GM23338 (cell line): ENCODE measurements at regions not wholly inside any gene's neighbourhood (a gene's known extent, or its start where the extent isn't known, plus 50 kb on each side); places are given as distances from the start of the nearest gene placed in this dataset.

ENCODE experiments used
- ATAC-seq: fragments of 200-7000 bp; cut with Tn5 transposase; 3 replicates; pipeline ENCODE4 v1.9.1; 2020
- DNase-seq: peaks from one replicate; pipeline ENCODE4 v3.0.0-alpha.2; 2015; ENCODE audit warnings: low spot score
- H2AFZ ChIP-seq: fragments of 200-600 bp; sonication (generic); 2 replicates; pipeline ENCODE4 v1.8.0; 2016; ENCODE audit warnings: antibody characterized with exemption, mild to moderate bottlenecking, moderate library complexity
- H3F3A ChIP-seq: fragments of 200-600 bp; sonication (generic); replicated peaks from 2 replicates; pipeline ENCODE4 v1.8.0; 2017; ENCODE audit warnings: antibody characterized with exemption, mixed run types, low read depth
- H3K27ac ChIP-seq: fragments of 200-600 bp; sonication (generic); 2 replicates; pipeline ENCODE4 v1.6.1; 2016; ENCODE audit warnings: low read depth
- H3K27me3 ChIP-seq: fragments of 200-600 bp; sonication (generic); 2 replicates; pipeline ENCODE4 v1.8.0; 2016; ENCODE audit warnings: mild to moderate bottlenecking, mixed run types, moderate library complexity; ENCODE audit not compliant: insufficient read depth
- H3K36me3 ChIP-seq: fragments of 200-600 bp; sonication (generic); 2 replicates; pipeline ENCODE4 v1.8.0; 2016; ENCODE audit warnings: mild to moderate bottlenecking; ENCODE audit not compliant: insufficient read depth
- H3K4me1 ChIP-seq: fragments of 200-600 bp; sonication (generic); 2 replicates; pipeline ENCODE4 v1.8.0; 2016; ENCODE audit warnings: mild to moderate bottlenecking, moderate library complexity; ENCODE audit not compliant: insufficient read depth
- H3K4me2 ChIP-seq: fragments of 200-600 bp; sonication (generic); 2 replicates; pipeline ENCODE4 v1.7.1; 2017; ENCODE audit warnings: mixed run types
- H3K4me3 ChIP-seq: fragments of 200-600 bp; sonication (generic); 2 replicates; pipeline ENCODE4 v1.6.1; 2016; ENCODE audit warnings: mixed run types
- H3K79me2 ChIP-seq: fragments of 200-600 bp; sonication (generic); replicated peaks from 2 replicates; pipeline ENCODE4 v1.8.0; 2017; ENCODE audit warnings: mild to moderate bottlenecking; ENCODE audit not compliant: insufficient read depth
- H3K9me2 ChIP-seq: fragments of 200-600 bp; sonication (generic); 2 replicates; pipeline ENCODE4 v1.8.0; 2017; ENCODE audit not compliant: insufficient read depth
- H4K20me1 ChIP-seq: fragments of 200-600 bp; sonication (generic); replicated peaks from 2 replicates; pipeline ENCODE4 v1.8.0; 2017; ENCODE audit warnings: mild to moderate bottlenecking; ENCODE audit not compliant: insufficient read depth
- H3K27ac Mint-ChIP-seq: 2 replicates; pipeline ENCODE4 v1.8.0; 2020; ENCODE audit warnings: inconsistent platforms, mild to moderate bottlenecking, moderate library complexity, mixed read lengths
- H3K27me3 Mint-ChIP-seq: 3 replicates; pipeline ENCODE4 v1.8.0; 2022; ENCODE audit warnings: low read depth, mild to moderate bottlenecking, moderate library complexity, mixed read lengths, inconsistent platforms; ENCODE audit not compliant: insufficient read depth, poor library complexity
- H3K36me3 Mint-ChIP-seq: 3 replicates; pipeline ENCODE4 v1.8.0; 2021; ENCODE audit warnings: low read depth, mild to moderate bottlenecking, inconsistent platforms, moderate library complexity, mixed read lengths
- H3K4me1 Mint-ChIP-seq: 3 replicates; pipeline ENCODE4 v1.8.0; 2020; ENCODE audit warnings: mild to moderate bottlenecking, inconsistent platforms, mixed read lengths
- H3K4me3 Mint-ChIP-seq: 3 replicates; pipeline ENCODE4 v1.8.0; 2021; ENCODE audit warnings: moderate library complexity, mild to moderate bottlenecking, inconsistent platforms, mixed read lengths
- H3K9me3 Mint-ChIP-seq: 3 replicates; pipeline ENCODE4 v1.8.0; 2020; ENCODE audit warnings: moderate library complexity, mild to moderate bottlenecking, inconsistent platforms, mixed read lengths
- CREB1 ChIP-seq: fragments of 250-450 bp; sonication (Bioruptor Pico); IDR thresholded peaks from 2 replicates; pipeline ENCODE4 v1.5.0; 2020; ENCODE audit warnings: low read depth, mild to moderate bottlenecking, moderate library complexity
- EZH2 ChIP-seq: fragments of 200-600 bp; sonication (generic); IDR thresholded peaks from one replicate; pipeline ENCODE4 v1.8.0; 2017; ENCODE audit warnings: antibody characterized with exemption, mild to moderate bottlenecking, low read depth; ENCODE audit not compliant: unreplicated experiment
- EZH2phosphoT487 ChIP-seq: fragments of 200-600 bp; sonication (generic); IDR thresholded peaks from one replicate; pipeline ENCODE4 v1.8.1; 2018; ENCODE audit warnings: antibody characterized with exemption; ENCODE audit not compliant: unreplicated experiment
- JUNB ChIP-seq: IDR thresholded peaks from one replicate; pipeline ENCODE4 v1.6.1; 2016; ENCODE audit warnings: antibody characterized with exemption; ENCODE audit not compliant: unreplicated experiment
- NANOG ChIP-seq: IDR thresholded peaks from 2 replicates; pipeline ENCODE4 v1.6.1; 2016; ENCODE audit warnings: antibody characterized with exemption, borderline replicate concordance
- POLR2AphosphoS5 ChIP-seq: IDR thresholded peaks from 2 replicates; pipeline ENCODE4 v1.6.1; 2016; ENCODE audit warnings: antibody characterized with exemption, low read depth
- STAT1 ChIP-seq: IDR thresholded peaks from one replicate; pipeline ENCODE4 v1.6.1; 2016; ENCODE audit warnings: antibody characterized with exemption; ENCODE audit not compliant: unreplicated experiment
- ZNF114 ChIP-seq: fragments of 250-450 bp; sonication (Bioruptor Pico); IDR thresholded peaks from 2 replicates; pipeline ENCODE4 v1.5.0; 2020; ENCODE audit warnings: mild to moderate bottlenecking, moderate library complexity
- ZNF331 ChIP-seq: fragments of 250-450 bp; sonication (Bioruptor Pico); IDR thresholded peaks from 2 replicates; pipeline ENCODE4 v1.5.0; 2020; ENCODE audit warnings: low read depth, mild to moderate bottlenecking, moderate library complexity
- TF ChIP-seq, protein P1 (sequence below): IDR thresholded peaks from one replicate; pipeline ENCODE4 v1.6.1; 2018; ENCODE audit warnings: antibody characterized with exemption; ENCODE audit not compliant: unreplicated experiment
- TF ChIP-seq, protein P2 (sequence below): fragments of 250-450 bp; sonication (Bioruptor Pico); IDR thresholded peaks from 2 replicates; pipeline ENCODE4 v1.5.0; 2020; ENCODE audit warnings: mild to moderate bottlenecking, moderate library complexity
- TF ChIP-seq, protein P3 (sequence below): IDR thresholded peaks from 2 replicates; pipeline ENCODE4 v1.6.1; 2016; ENCODE audit warnings: antibody characterized with exemption
- TF ChIP-seq, protein P4 (sequence below), 2 experiments: fragments of 200-600 bp in 1 of 2; sonication (generic) in 1 of 2; conservative IDR thresholded peaks; 2 replicates each; pipeline versions ENCODE4 v1.5.1 to v1.6.1; 2016 to 2017; ENCODE audit warnings: antibody characterized with exemption in 2 of 2, low read depth in 2 of 2, mild to moderate bottlenecking in 2 of 2, moderate library complexity in 1 of 2

DNA sequence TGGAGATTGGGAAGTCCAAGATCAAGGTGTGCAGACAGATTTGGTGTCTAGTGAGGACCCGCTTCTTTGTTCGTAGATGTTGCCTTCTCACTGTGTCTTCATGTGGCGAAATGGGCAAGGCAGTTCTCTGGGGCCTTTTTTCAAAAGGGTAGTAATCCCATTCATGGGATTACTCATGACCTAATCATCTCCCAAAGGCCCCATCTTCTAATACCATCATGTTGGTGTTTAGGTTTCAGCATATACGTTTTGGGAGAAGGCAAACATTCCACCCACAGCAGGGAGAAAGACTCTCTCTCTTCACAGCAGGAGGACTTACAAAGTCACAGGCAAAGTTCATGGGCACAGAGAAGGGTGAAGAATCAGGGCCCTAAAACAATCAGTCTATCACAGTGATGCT, 252.1 kb downstream of the RPLP1 start:
- H3K4me1 Mint-ChIP-seq, result no peaks in the 10 kb centered on the region
- no peak overlapping the region for H3K27ac Mint-ChIP-seq
- Histone ChIP-seq H3K27me3 (no peaks in the 10 kb centered on the region), H2AFZ (no peak overlapping the region), H3K4me1 (no peaks in the 10 kb centered on the region), H4K20me1 (no peaks in the 10 kb centered on the region), H3K36me3 (no peaks in the 10 kb centered on the region; the same call in 1 of the 2 replicates), H3K4me3 (no peak overlapping the region), H3K79me2 (no peaks in the 10 kb centered on the region), H3K9me2 (no peaks in the 10 kb centered on the region), H3F3A (no peaks in the 10 kb centered on the region), H3K27ac (no peak overlapping the region), H3K4me2 (no peak overlapping the region)
- ATAC-seq (no peak), DNase-seq (no peak)
- no peaks in the 10 kb centered on the region for H3K27me3 Mint-ChIP-seq
- peaks cover 17% of the 10 kb centered on the region for H3K36me3 Mint-ChIP-seq
- no peak overlapping the region for H3K4me3 Mint-ChIP-seq
- TF ChIP-seq NANOG (no peak), STAT1 (no peak), CREB1 (CRISPR knock-in tag) (no peak), ZNF114 (no peak), POLR2AphosphoS5 (no peak), JUNB (no peak), ZNF331 (CRISPR knock-in tag) (no peak), EZH2phosphoT487 (no peak), EZH2 (no peak)
- TF ChIP-seq, protein P1, sequence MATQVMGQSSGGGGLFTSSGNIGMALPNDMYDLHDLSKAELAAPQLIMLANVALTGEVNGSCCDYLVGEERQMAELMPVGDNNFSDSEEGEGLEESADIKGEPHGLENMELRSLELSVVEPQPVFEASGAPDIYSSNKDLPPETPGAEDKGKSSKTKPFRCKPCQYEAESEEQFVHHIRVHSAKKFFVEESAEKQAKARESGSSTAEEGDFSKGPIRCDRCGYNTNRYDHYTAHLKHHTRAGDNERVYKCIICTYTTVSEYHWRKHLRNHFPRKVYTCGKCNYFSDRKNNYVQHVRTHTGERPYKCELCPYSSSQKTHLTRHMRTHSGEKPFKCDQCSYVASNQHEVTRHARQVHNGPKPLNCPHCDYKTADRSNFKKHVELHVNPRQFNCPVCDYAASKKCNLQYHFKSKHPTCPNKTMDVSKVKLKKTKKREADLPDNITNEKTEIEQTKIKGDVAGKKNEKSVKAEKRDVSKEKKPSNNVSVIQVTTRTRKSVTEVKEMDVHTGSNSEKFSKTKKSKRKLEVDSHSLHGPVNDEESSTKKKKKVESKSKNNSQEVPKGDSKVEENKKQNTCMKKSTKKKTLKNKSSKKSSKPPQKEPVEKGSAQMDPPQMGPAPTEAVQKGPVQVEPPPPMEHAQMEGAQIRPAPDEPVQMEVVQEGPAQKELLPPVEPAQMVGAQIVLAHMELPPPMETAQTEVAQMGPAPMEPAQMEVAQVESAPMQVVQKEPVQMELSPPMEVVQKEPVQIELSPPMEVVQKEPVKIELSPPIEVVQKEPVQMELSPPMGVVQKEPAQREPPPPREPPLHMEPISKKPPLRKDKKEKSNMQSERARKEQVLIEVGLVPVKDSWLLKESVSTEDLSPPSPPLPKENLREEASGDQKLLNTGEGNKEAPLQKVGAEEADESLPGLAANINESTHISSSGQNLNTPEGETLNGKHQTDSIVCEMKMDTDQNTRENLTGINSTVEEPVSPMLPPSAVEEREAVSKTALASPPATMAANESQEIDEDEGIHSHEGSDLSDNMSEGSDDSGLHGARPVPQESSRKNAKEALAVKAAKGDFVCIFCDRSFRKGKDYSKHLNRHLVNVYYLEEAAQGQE, result no peak
- TF ChIP-seq, protein P2, sequence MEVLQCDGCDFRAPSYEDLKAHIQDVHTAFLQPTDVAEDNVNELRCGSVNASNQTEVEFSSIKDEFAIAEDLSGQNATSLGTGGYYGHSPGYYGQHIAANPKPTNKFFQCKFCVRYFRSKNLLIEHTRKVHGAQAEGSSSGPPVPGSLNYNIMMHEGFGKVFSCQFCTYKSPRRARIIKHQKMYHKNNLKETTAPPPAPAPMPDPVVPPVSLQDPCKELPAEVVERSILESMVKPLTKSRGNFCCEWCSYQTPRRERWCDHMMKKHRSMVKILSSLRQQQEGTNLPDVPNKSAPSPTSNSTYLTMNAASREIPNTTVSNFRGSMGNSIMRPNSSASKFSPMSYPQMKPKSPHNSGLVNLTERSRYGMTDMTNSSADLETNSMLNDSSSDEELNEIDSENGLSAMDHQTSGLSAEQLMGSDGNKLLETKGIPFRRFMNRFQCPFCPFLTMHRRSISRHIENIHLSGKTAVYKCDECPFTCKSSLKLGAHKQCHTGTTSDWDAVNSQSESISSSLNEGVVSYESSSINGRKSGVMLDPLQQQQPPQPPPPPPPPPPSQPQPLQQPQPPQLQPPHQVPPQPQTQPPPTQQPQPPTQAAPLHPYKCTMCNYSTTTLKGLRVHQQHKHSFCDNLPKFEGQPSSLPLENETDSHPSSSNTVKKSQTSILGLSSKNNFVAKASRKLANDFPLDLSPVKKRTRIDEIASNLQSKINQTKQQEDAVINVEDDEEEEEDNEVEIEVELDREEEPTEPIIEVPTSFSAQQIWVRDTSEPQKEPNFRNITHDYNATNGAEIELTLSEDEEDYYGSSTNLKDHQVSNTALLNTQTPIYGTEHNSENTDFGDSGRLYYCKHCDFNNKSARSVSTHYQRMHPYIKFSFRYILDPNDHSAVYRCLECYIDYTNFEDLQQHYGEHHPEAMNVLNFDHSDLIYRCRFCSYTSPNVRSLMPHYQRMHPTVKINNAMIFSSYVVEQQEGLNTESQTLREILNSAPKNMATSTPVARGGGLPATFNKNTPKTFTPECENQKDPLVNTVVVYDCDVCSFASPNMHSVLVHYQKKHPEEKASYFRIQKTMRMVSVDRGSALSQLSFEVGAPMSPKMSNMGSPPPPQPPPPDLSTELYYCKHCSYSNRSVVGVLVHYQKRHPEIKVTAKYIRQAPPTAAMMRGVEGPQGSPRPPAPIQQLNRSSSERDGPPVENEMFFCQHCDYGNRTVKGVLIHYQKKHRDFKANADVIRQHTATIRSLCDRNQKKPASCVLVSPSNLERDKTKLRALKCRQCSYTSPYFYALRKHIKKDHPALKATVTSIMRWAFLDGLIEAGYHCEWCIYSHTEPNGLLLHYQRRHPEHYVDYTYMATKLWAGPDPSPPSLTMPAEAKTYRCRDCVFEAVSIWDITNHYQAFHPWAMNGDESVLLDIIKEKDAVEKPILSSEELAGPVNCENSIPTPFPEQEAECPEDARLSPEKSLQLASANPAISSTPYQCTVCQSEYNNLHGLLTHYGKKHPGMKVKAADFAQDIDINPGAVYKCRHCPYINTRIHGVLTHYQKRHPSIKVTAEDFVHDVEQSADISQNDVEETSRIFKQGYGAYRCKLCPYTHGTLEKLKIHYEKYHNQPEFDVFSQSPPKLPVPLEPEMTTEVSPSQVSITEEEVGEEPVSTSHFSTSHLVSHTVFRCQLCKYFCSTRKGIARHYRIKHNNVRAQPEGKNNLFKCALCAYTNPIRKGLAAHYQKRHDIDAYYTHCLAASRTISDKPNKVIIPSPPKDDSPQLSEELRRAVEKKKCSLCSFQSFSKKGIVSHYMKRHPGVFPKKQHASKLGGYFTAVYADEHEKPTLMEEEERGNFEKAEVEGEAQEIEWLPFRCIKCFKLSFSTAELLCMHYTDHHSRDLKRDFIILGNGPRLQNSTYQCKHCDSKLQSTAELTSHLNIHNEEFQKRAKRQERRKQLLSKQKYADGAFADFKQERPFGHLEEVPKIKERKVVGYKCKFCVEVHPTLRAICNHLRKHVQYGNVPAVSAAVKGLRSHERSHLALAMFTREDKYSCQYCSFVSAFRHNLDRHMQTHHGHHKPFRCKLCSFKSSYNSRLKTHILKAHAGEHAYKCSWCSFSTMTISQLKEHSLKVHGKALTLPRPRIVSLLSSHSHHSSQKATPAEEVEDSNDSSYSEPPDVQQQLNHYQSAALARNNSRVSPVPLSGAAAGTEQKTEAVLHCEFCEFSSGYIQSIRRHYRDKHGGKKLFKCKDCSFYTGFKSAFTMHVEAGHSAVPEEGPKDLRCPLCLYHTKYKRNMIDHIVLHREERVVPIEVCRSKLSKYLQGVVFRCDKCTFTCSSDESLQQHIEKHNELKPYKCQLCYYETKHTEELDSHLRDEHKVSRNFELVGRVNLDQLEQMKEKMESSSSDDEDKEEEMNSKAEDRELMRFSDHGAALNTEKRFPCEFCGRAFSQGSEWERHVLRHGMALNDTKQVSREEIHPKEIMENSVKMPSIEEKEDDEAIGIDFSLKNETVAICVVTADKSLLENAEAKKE (CRISPR knock-in tag), result no peak
- TF ChIP-seq, protein P3, sequence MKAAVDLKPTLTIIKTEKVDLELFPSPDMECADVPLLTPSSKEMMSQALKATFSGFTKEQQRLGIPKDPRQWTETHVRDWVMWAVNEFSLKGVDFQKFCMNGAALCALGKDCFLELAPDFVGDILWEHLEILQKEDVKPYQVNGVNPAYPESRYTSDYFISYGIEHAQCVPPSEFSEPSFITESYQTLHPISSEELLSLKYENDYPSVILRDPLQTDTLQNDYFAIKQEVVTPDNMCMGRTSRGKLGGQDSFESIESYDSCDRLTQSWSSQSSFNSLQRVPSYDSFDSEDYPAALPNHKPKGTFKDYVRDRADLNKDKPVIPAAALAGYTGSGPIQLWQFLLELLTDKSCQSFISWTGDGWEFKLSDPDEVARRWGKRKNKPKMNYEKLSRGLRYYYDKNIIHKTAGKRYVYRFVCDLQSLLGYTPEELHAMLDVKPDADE, result no peak
- TF ChIP-seq, protein P4, sequence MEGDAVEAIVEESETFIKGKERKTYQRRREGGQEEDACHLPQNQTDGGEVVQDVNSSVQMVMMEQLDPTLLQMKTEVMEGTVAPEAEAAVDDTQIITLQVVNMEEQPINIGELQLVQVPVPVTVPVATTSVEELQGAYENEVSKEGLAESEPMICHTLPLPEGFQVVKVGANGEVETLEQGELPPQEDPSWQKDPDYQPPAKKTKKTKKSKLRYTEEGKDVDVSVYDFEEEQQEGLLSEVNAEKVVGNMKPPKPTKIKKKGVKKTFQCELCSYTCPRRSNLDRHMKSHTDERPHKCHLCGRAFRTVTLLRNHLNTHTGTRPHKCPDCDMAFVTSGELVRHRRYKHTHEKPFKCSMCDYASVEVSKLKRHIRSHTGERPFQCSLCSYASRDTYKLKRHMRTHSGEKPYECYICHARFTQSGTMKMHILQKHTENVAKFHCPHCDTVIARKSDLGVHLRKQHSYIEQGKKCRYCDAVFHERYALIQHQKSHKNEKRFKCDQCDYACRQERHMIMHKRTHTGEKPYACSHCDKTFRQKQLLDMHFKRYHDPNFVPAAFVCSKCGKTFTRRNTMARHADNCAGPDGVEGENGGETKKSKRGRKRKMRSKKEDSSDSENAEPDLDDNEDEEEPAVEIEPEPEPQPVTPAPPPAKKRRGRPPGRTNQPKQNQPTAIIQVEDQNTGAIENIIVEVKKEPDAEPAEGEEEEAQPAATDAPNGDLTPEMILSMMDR (conservative IDR thresholded peaks at IDR 0.05; ENCODE audit: low read depth in 2 of 2), result no peak
- peaks cover 30% of the 10 kb centered on the region for H3K9me3 Mint-ChIP-seq
